SW 1271 (cell line): ENCODE measurements at regions not wholly inside any gene's neighbourhood (a gene's known extent, or its start where the extent isn't known, plus 50 kb on each side); places are given as distances from the start of the nearest gene placed in this dataset.
"Not testable (repeated sequence)": the region's sequence is repeated elsewhere in the genome, so short reads cannot be mapped to it uniquely, and the experiment has no call there.

Experiments
- DNase-seq, 2 experiments: peaks; one replicate each; lab custom pipeline; 2025; lab: John Stamatoyannopoulos, UW

DNA sequence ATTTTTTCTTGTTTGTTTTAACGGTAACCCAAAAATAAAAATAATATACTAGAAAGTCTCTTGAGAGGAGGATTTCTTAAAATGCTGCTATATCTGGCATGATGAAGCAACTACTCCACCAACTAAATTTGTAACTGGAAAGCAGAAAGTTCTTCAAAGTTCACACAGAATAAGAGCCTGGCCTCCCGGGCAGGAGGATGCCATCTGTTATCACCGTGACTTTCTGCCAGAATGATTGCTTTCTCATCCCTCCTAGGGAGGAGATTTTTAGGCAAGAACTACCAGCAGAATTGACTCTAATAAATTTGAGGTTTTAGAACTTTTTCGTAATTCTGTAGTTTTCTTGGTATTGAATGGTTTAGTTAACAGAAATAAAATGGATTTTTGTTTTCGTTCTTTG is 464.6 kb upstream of the ACTBL2 start:
- DNase-seq, result no peak

DNA sequence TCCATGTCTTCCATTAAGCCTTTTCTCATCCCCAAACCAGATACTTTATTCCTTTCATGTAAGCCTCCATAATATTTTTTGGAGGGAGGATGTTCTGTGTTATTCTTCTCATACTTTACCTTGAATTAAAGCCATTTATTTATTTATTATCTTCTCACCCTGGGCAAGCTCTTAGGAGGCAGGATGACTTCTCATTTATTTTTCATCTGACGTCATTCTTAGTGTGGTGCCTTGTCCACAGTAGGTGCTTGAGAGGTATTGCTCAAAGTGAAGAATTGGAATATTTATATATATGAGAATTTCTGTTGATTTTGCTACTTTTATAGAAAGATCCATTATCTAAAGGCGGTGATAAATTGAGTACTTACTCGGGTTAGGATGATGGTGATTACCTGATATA is 458.3 kb upstream of the ACTBL2 start:
- DNase-seq, result no peak

DNA sequence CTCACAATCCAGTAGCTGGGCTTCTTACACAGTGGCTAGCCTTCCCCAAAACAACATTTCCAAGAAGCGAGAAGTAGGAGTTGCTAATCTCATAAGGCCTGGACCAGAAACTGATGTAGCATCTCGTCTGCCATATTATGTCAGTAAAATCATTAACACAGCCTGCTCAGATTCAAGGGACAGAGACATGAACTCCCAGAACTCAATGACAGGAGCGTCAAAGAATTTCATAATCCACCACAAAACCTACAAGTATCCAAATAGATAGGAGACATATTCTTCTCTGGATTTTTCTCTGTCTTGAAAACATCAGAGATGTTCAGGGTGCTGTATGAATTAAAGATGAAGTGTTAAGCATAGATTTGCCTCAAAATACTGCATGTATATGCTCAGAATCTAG is 457.6 kb upstream of the ACTBL2 start:
- no peak for DNase-seq

DNA sequence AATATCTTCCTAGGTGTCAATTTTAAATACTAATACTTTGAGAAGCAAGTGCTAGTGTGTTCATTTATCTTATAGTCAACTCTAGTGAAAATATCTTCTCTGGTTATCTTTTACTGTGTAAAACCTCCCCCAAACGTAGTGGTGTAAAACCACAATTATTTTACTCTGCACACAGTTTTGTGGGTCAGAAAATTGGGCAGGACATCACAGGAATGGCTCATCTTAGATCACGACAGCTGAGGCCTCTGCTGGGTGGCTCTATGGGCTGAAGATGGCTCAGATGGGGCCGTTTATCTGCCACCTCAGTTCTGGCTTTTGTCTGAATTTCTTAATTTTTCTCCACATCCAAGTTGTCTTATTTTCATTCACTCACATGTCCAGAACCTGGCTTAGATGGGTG is 457.2 kb upstream of the ACTBL2 start:
- DNase-seq, result no peak

DNA sequence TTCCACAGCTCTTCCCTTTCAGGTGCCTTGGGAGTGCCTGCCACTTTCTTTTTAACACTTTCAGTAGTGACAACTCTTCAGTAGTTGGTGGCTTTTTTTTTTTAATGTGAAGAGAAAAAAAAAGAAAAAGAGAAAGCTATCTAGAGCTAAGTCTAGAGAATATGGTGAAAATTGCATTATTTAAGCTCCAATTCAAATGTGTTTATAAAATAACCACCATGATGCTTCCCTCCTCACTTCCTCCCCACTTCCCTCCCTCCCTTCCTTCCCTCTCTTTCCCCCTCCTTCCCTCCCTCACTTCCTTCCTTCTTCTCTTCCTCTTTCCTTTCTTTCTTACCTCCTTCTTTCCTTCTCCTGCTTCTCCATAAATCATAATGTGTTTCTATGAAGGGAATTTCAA is 456.7 kb upstream of the ACTBL2 start:
- DNase-seq, result no peak

DNA sequence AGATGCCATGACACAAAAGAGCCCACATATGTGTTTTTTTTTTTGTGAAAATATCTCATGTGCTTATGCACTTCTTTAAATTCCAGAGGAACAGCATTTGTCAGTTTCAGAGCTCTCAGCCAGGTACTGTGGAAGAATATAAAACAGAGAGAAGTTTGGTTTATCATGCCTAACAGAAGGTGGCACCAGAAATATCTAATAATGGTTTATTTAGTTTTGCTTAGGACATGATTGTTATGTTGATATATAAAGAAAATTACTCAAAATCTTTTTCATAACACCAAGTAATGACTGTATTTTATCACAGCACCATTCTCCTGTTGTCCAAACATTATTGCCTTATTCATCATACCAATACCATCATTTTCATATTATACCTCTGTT is 455.6 kb upstream of the ACTBL2 start:
- no peak for DNase-seq

DNA sequence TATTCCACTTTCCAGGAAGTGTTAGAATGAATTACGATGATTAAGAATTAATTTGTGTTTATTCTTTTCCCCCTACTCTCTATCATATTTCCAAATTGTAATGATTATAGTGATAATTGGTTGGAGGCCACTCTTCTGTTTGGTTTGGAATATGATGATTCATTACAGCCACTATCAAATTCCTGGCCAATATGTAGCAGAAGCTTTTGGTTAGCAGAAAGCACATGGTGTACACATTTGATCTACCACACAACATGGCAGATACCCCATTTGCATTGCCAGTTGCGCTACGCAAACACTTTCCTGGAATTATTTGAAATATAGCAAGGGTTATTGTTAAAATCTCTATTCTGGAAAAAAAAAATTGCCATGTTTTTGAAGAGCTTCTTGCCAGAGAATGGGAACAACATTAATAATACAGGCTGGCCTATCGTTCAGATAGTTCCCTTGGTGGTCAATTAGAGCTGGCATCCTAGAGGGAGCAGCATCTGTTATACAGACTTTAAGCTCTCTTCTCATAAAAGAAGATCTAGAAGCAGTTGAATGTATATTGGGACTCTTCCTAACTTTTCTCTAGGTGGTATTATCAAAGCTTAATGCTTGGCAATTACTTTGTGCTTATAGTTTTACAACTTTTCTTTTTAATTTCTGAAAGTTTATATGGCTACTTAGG is 455.0 kb upstream of the ACTBL2 start:
- DNase-seq, result no peak

DNA sequence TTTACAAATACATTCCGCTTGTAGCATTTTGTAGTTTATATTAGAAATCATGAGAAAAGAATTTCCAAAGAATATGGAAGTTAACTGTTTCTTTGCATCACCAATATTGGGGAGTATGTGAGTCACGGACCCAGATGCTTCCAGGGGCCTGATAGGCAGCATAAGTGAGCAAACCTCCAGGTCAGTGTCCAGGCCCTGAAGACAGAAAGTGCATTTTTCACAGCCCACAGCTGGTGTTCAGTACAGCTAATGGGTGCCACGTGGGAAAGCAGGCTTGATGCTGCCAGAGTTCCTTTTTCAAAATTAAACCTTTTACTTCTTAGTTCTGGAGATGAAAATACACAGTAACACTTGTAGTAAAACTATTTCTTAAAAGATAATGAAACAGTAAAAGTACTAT is 454.4 kb upstream of the ACTBL2 start:
- DNase-seq, result no peak

DNA sequence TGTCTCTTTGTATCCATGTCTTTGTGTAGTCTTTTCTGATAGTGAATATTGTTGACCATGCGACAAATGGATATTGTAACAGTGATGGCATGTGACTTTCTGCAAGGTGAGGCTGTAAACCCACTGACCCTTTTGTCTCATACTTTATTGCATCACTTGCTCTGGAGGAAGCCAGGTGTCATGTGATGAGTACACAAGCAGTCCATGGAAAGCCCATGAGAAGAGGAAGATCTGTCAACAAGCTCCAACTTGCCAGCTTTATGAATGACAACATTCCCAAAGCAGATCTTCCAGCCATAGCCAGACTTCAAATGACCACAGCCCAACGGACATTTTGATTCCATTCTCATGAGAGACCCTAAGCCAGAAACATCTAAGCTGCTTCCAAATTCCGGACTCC is 450.1 kb upstream of the ACTBL2 start:
- DNase-seq, result no peak

DNA sequence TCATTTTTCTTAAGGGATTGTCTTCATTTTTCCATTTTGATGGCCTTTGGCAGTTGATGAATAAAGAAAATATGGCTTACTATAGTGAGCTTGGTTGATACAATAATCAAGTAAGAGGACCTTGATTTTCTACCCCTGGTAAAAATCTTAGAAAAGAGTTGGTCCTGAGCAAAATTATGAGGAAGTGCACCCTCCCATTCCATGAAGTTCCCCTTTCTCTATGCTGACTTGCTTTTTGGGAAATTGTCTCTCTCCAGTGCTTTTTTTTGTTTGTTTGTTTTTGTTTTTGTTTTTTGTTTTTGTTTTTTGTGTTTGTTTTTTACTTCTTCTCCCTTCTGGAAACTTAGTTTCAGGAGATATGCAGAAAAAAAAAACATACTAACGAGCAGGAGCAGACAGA is 449.2 kb upstream of the ACTBL2 start:
- no peak for DNase-seq

DNA sequence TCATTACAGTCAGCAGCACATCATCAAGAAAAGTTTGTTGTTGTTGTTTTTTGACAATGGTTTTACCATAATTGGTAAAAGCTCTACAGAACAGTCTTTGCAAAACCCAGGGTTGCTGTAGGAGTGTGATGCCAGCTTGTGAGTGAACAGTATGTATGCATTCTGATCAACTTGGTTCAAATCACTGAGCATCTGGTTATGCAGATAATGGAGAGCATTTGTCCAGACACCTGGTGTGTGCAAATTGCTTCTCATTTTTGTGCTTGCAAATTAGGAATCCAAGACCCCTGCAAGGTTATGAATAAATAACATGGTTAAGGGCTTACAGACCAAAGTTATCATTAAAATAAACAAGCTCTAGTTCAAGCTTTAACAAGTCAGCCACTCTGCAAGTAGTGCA is 448.7 kb upstream of the ACTBL2 start:
- no peak for DNase-seq

DNA sequence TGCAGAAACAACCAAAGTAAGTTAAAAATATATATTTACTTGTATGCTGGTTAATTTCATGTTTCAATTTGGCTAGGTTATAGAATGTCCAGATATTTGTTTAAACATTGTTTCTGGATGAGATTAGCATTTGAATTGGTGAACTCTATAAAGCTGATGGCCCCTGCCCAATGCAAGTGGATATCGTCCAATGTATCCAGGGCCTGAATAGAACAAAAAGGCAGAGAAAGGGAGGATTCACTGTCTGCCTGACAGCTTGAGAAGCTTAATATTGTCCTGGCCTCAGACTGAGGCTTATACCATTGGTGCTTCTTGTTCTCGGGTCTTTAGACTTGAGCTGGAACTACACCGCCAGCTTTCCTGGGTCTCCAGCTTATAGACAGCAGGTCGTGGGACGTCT is 446.7 kb upstream of the ACTBL2 start:
- no peak for DNase-seq

DNA sequence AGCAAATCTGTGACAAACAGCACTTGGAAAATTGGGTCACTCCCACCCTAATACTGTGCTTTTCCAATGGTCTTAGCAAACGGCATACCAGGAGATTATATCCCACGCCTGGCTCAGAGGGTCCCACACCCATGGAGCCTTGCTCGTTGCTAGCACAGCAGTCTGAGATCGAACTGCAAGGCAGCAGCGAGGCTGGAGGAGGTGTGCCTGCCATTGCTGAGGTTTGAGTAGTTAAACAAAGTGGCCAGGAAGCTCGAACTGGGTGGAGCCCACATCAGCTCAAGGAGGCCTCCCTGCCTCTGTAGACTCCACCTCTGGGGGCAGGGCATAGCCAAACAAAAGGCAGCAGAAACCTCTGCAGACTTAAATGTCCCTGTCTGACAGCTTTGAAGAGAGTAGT is 440.5 kb upstream of the ACTBL2 start:
- DNase-seq, result not testable (repeated sequence)

DNA sequence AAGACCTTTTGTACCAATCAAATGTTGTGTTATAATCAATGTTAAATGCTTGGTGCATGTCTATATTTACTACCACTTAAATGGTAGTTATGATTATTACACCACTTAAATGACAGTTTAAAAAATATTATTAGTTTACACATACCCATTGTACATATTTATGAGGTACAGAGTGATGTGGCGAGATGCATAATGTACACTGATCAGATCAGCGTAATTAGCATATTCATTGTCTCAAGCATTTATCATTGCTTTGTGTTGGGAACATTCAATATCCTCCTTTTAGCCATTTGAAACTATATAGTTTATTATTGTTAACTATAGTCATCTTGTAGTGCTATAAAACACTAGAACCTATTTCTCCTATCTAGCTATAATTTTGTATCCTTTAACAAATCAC is 434.4 kb upstream of the ACTBL2 start:
- no peak for DNase-seq

DNA sequence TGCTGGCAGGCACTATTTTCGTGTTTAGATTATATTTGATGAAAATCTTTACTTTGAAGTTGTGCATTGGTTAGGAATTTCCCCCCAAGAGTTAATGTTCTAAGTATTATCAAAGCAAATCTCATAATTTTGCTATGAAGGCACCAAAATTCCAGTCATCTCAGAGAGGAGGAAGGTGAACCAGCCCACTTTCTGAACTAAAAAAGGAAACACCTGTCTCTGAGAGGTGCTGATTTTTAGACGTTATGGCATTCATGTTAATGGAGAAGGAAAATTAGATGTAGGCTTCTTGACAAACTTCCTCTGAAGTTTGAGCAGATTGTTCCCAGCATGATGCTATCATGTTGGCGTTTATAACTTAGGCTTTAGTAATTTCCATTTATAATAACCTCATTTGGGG is 432.9 kb upstream of the ACTBL2 start:
- DNase-seq, result no peak

DNA sequence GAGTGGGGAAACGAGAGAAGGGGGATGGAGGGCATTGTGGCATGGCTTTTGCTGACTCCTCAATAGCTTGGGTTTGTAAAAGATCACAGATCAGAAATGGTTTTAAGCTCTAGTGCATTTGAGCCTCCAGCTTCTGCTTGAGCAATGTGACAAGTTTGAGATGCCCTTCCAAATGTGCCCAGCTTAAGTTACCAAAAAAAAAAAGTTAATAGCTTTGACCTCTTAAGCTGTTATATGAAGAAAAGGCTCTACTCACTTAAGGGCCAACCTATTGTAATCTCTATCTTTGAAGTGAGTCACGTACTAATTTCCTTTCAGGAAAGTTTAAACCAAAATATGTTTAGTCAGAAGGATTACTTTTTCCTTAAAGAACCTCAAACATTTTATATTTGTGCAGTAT is 428.8 kb upstream of the ACTBL2 start:
- no peak for DNase-seq

DNA sequence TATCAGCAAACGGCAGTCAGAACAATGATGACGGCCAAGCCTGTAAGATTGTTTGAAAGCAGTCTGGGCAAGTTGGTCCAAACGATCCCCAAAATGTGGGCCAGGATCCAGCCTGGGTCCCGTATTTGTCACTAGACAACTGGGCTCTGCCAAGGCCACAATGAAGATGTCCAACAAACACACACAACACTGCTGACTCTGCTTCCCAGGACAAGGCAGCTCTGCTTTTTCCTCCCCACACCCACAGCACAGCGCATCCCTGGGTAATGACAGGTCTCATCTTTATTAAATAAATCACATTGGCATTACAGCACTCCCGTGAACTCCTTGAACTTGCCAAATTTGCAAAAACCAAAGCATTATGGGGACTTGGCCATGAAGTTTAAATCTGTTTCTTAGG is 424.1 kb upstream of the ACTBL2 start:
- no peak for DNase-seq

DNA sequence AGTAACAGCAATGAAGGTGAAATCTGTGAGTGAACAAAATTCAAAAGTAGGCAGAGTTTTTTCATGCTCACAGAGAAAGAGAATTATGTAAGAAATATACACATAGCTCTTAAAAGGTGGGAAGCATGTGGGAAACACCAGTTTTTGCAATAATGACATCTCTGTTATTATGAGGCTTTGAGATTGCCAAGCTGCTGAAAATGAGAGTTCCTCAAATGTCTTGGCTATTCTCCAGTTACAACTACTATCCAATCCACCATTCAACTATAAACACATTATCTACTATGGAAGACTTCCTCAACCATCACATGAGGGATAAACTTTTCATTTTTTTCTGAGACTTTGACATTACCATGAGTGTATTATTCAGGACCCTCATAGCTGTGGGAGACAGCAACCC is 420.8 kb upstream of the ACTBL2 start:
- DNase-seq, result no peak

DNA sequence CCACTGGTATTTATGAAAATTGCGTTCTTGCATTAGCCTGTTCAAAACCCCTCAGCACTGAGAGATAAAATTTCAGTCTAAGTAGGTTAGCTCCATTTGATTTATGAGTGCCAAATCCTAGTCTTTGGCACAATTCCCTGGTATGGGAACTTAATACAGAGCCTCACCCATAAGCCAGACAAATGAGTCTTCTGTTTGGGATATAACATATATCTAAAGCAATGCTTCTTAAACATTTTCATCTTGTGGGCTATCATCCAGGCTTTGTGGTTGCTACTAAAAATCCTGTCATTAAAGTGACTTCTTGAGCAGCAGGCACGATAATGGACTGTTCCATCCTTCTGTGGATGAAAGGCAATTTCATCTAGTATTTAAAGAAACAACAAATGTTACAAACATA is 419.5 kb upstream of the ACTBL2 start:
- no peak for DNase-seq

DNA sequence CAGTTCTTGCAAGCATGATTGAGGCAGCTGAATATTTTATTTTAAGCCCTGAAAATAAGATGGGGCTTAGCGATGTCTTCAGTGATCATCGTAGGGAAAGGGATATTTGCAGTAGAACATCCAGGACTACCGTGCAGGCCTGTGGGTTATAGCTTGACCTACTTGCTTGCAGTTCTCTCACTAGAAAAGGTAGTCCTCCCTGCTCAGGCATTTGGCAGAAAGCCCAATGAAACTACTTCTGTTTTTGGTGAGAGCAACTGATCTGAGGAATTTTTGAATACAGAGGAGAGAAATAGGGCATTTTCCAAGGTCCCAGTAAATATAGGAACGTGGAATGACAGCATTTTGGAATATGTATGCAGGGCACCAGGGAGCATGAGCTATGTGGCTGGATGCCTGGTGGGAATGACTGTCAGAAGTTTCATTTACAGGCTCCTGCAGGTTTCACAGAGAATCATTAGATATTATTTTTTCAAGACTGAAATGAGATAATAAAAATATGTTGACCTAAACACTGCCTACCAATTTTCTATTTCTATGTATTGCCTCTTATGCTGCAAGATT is 417.9 kb upstream of the ACTBL2 start:
- DNase-seq, result no peak

DNA sequence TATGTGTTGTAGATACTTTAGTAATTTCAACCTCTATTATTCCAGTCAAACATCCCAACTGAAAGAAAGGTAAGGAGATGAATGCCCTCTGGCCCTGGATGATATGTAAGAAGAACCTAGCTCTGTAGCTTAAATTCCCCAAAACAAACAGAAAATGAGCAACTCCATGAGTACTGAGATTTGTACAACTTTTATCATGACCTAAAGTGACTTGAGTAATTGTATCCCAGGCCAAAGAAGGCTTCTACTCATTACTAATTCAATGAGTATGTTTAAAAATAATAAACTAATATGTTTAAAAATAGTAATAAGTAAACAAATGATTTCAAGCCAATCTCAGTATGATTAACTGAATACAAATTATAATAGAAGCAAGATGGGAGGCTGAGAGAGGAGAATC is 414.0 kb upstream of the ACTBL2 start:
- no peak for DNase-seq

DNA sequence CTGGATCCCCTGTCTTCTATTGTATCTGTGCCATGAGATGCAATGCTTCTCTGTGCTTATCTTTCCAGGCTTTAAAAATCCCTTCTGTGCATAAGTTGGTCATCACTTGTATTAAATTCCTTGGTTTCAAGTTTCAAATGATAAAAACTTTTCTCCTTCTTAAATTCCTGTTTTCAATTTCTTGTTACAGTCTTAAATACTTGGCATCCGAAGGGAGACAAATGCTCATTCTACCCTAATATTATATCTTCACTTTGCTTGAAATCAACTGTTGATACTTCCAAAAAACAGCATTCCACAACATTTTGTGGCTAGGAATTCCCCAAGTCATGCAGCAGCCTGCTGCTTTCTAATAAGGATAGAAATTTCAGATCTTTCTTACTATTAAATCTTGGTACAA is 413.2 kb upstream of the ACTBL2 start:
- DNase-seq, result no peak

DNA sequence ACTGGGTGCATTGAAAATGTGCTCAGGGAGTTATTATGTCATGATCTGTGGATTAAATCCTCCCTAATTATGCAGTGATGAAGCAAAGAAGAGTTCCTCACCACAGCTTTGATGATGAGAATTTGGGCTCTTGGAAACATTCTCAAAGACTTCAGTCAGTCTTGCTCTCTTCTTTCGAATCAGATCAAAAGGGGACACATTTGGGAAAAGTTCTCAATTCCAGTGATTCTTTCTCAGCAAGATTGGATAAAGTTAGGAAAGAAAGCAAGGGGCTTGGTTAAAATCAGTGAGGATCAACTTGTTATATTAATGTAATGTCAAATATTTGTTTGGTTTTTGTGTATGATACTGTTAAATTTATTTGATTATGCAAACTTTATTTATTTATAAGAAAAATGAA is 411.3 kb upstream of the ACTBL2 start:
- DNase-seq, result no peak

DNA sequence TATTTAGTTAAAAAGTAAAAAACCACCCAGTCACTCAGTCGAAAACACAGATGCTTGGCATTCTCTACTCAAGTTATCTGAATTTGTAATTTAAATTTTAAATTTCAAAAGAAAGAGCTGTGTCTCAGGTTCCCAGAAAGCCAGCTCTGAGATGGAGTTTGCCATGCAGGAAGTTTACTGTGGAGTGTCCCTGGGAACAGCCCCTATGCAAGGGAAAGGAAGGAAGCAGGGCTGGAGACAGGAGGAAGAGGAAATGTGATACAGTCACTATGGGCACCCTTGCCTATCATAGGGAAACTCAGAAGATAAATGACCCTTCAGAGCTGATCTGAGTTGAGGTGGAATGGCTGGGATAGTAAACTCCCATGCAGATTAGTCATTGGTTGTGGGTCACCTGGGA is 408.8 kb upstream of the ACTBL2 start:
- no peak for DNase-seq

DNA sequence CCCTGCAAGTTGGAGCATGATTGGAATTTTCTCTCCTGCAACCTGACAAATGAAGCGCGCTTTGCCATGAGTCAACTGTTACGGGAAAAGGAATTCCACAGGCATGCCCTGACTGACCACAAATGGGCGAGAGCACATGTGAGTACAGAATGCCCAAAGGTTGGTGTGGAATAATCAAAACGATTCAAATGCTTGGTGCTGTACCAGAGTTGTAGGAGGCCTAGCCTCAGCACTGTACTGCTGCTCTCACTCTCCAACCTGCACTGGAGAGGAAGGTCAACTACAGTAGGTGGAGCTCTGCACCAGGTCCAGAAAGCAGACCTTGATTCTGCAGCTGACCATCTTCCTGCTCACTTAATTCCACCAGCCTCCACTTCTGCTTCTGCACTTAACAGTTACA is 406.9 kb upstream of the ACTBL2 start:
- DNase-seq, result peak; percentile 25 to 84
